Loucy (cell line): ENCODE measurements at regions not wholly inside any gene's neighbourhood (a gene's known extent, or its start where the extent isn't known, plus 50 kb on each side); places are given as distances from the start of the nearest gene placed in this dataset.

ENCODE experiments used
- EZH2phosphoT487 ChIP-seq: fragments of 200-600 bp; IDR thresholded peaks from 2 replicates; pipeline ENCODE4 v1.6.1; 2018; ENCODE audit warnings: antibody characterized with exemption, mild to moderate bottlenecking, moderate library complexity, borderline replicate concordance
- TF ChIP-seq, protein P1 (sequence below): fragments of 200-600 bp; sonication (generic); conservative IDR thresholded peaks from 2 replicates; pipeline ENCODE4 v1.5.1; 2014; ENCODE audit warnings: mild to moderate bottlenecking, antibody characterized with exemption, low read length

GRCh38 chr13:105165449-105166125 lies 1369.9 kb downstream of the EFNB2 start:
- TF ChIP-seq EZH2phosphoT487, result no peak
- TF ChIP-seq, protein P1, sequence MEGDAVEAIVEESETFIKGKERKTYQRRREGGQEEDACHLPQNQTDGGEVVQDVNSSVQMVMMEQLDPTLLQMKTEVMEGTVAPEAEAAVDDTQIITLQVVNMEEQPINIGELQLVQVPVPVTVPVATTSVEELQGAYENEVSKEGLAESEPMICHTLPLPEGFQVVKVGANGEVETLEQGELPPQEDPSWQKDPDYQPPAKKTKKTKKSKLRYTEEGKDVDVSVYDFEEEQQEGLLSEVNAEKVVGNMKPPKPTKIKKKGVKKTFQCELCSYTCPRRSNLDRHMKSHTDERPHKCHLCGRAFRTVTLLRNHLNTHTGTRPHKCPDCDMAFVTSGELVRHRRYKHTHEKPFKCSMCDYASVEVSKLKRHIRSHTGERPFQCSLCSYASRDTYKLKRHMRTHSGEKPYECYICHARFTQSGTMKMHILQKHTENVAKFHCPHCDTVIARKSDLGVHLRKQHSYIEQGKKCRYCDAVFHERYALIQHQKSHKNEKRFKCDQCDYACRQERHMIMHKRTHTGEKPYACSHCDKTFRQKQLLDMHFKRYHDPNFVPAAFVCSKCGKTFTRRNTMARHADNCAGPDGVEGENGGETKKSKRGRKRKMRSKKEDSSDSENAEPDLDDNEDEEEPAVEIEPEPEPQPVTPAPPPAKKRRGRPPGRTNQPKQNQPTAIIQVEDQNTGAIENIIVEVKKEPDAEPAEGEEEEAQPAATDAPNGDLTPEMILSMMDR, result no peak
